Esophagus muscularis mucosa (tissue), 4 donors: ENCODE measurements at regions not wholly inside any gene's neighbourhood (a gene's known extent, or its start where the extent isn't known, plus 50 kb on each side); places are given as distances from the start of the nearest gene placed in this dataset.

Source experiments
- EP300 ChIP-seq: sonication (generic); formaldehyde crosslinking; IDR thresholded peaks from one replicate; pipeline ENCODE4 v1.6.1; 2017; ENCODE audit warnings: antibody characterized with exemption
- POLR2A ChIP-seq: fragments of 450-650 bp; IDR thresholded peaks from one replicate; pipeline ENCODE4 v1.6.1; 2017; ENCODE audit warnings: antibody characterized with exemption, moderate library complexity, mild to moderate bottlenecking, low read depth
- POLR2AphosphoS5 ChIP-seq, 2 donors: sonication (generic); formaldehyde crosslinking; IDR thresholded peaks; one replicate each; pipeline ENCODE4 v1.6.1; 2017; ENCODE audit warnings: antibody characterized with exemption in 2 of 2
- TF ChIP-seq, protein P1 (sequence below), 3 experiments: fragments of 200-600 bp in 2 of 3; fragments of 450-650 bp in 1 of 3; sonication (generic) in 2 of 3; IDR thresholded peaks; one replicate each; pipeline ENCODE4 v1.5.1; 2017 to 2019; ENCODE audit warnings: antibody characterized with exemption in 3 of 3, mild to moderate bottlenecking in 2 of 3, moderate library complexity in 1 of 3

- TF ChIP-seq, protein P1, sequence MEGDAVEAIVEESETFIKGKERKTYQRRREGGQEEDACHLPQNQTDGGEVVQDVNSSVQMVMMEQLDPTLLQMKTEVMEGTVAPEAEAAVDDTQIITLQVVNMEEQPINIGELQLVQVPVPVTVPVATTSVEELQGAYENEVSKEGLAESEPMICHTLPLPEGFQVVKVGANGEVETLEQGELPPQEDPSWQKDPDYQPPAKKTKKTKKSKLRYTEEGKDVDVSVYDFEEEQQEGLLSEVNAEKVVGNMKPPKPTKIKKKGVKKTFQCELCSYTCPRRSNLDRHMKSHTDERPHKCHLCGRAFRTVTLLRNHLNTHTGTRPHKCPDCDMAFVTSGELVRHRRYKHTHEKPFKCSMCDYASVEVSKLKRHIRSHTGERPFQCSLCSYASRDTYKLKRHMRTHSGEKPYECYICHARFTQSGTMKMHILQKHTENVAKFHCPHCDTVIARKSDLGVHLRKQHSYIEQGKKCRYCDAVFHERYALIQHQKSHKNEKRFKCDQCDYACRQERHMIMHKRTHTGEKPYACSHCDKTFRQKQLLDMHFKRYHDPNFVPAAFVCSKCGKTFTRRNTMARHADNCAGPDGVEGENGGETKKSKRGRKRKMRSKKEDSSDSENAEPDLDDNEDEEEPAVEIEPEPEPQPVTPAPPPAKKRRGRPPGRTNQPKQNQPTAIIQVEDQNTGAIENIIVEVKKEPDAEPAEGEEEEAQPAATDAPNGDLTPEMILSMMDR (IDR thresholded peaks at IDR 0.05) = no peak
- TF ChIP-seq POLR2A (no peak), POLR2AphosphoS5 (IDR thresholded peaks at IDR 0.05) (no peak), EP300 (no peak)
Measured at GRCh38 chr10:36281831-36282331, 639.8 kb upstream of the FZD8 start.
